ENCODE measurements at regions not wholly inside any gene's neighbourhood (a gene's known extent, or its start where the extent isn't known, plus 50 kb on each side); places are given as distances from the start of the nearest gene placed in this dataset.

DNA sequence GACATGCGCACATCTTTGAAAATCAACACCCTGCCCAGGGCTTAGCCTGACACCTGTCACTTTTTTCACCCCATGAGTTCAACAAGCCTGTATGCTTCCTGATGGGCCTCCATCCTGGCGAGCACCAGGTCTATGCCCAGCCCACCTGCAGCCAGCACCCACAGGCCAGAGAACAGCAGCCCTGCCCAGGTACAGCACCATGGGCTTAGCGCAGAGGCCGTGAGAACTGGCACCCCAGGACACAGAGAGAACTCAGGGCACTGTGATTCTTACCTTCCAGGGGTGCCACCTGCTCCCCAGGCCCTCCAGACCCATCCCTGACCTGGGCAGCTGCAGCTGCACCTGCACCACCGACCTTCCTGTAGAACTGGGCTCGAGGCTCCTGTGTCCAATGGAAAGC lies 536.6 kb downstream of the TCERG1L start:
- Histone ChIP-seq H3K27ac (ENCODE audit: low read depth in 2 of 2, low read length in 2 of 2) (no peak overlapping the region), H3K4me1 (ENCODE audit: control insufficient read depth in 2 of 3, insufficient read depth in 2 of 3, low read depth in 1 of 3, low read length in 3 of 3) (no peaks in the 10 kb centered on the region), H3K36me3 (ENCODE audit: control insufficient read depth in 2 of 3, insufficient read depth in 3 of 3, low read length in 3 of 3) (no peaks in the 10 kb centered on the region), H3K4me3 (ENCODE audit: low read length in 3 of 3) (no peak overlapping the region), H3K27me3 (ENCODE audit: control insufficient read depth, insufficient read depth, low read length) (no peaks in the 10 kb centered on the region), H3K9ac (ENCODE audit: low read length in 3 of 3) (no peak overlapping the region), H3K9me3 (ENCODE audit: control insufficient read depth in 2 of 3, insufficient read depth in 1 of 3, low read length in 3 of 3) (no peaks in the 10 kb centered on the region)
- intact Hi-C loops (cut with DNase I): no loop called here
- peak in 1 of 5 donors; percentile 41 for DNase-seq
- no peak for FAIRE-seq
- TF ChIP-seq CTCF (IDR thresholded peaks at IDR 0.05; ENCODE audit: borderline replicate concordance, extremely low read depth, insufficient read depth): no peak

- FAIRE-seq (no peak), DNase-seq (peak in 1 of 5 donors; percentile 14)
- H3K27me3 ChIP-seq (ENCODE audit: control insufficient read depth, insufficient read depth, low read length): no peaks in the 10 kb centered on the region
- intact Hi-C loops (cut with DNase I): no loop called here
- no peak for TF ChIP-seq CTCF (IDR thresholded peaks at IDR 0.05; ENCODE audit: borderline replicate concordance, extremely low read depth, insufficient read depth)
- H3K9ac ChIP-seq (ENCODE audit: low read length in 3 of 3): no peak overlapping the region
- no peaks in the 10 kb centered on the region for H3K4me1 ChIP-seq (ENCODE audit: control insufficient read depth in 2 of 3, insufficient read depth in 2 of 3, low read depth in 1 of 3, low read length in 3 of 3)
- H3K27ac ChIP-seq (ENCODE audit: low read depth in 2 of 2, low read length in 2 of 2): no peak overlapping the region
- H3K36me3 ChIP-seq (ENCODE audit: control insufficient read depth in 2 of 3, insufficient read depth in 3 of 3, low read length in 3 of 3): no peaks in the 10 kb centered on the region
- no peak overlapping the region for H3K4me3 ChIP-seq (ENCODE audit: low read length in 3 of 3)
- H3K9me3 ChIP-seq (ENCODE audit: control insufficient read depth in 2 of 3, insufficient read depth in 1 of 3, low read length in 3 of 3): no peaks in the 10 kb centered on the region
These were observed 536.2 kb downstream of the TCERG1L start for GRCh38 chr10:130775311-130775710.

DNA sequence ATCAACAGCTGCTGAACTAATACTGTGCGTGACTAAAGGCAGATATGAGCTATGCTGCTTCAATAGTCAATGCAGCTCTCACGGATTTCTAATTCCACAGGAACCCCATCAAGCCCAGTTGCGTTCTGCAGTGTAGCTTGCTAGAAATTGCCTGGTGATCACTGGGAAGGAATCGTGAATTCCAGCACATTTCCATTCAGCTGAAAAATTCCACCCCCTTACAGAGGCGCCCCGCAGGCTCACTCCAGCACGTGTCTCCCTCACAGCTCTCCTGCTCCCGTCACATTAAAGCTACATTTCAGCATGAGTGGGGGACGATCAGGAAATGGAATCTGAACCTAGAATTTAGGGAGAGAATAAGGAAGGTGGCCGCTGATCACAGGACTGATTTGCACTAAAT lies 534.8 kb downstream of the TCERG1L start:
- intact Hi-C loops (cut with DNase I): no loop called here
- H3K4me3 ChIP-seq (ENCODE audit: low read length in 3 of 3): no peak overlapping the region
- DNase-seq (peak in 2 of 5 donors; percentile 22), FAIRE-seq (no peak)
- peaks cover 0 to 2% (median 0%) of the 10 kb centered on the region in 3 donors for H3K4me1 ChIP-seq (ENCODE audit: control insufficient read depth in 2 of 3, insufficient read depth in 2 of 3, low read depth in 1 of 3, low read length in 3 of 3)
- H3K9ac ChIP-seq (ENCODE audit: low read length in 3 of 3): no peak overlapping the region
- H3K9me3 ChIP-seq (ENCODE audit: control insufficient read depth in 2 of 3, insufficient read depth in 1 of 3, low read length in 3 of 3): no peaks in the 10 kb centered on the region
- no peaks in the 10 kb centered on the region for H3K36me3 ChIP-seq (ENCODE audit: control insufficient read depth in 2 of 3, insufficient read depth in 3 of 3, low read length in 3 of 3)
- H3K27me3 ChIP-seq (ENCODE audit: control insufficient read depth, insufficient read depth, low read length): no peaks in the 10 kb centered on the region
- no peak for TF ChIP-seq CTCF (IDR thresholded peaks at IDR 0.05; ENCODE audit: borderline replicate concordance, extremely low read depth, insufficient read depth)
- H3K27ac ChIP-seq (ENCODE audit: low read depth in 2 of 2, low read length in 2 of 2): no peak overlapping the region

DNA sequence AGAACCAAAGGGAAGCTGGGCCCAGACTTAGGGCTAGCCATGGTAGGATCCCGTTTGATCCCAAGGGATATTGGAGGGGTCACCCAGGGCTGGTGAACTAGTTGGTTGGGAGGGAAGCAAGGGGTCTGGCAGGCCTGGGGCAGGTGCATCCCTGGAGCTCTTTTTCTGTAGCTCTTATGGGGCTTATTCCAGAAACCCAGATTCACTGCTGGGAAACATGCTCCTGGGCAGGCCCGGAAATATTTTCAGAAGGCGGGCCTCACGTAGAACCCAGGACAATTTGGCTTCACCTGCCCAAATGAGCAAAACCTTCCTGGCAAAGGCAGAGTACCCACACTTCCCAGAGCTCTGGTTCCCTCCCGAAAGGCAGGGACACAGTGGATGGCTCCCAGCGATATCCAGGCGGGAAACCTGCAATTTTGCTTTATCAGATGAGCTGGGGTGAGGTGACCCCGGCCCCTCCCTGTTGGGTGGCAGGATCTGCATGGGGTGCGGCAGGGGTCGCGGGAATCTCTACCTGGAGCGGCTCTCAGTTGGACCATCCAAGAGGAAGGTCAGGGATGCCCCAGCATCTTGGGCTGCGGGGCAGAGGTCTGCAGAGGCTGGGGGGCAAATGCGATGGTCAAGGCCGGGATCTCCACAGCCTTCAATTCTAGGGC lies 533.9 kb downstream of the TCERG1L start:
- no peak overlapping the region for H3K9ac ChIP-seq (ENCODE audit: low read length in 3 of 3)
- H3K9me3 ChIP-seq (ENCODE audit: control insufficient read depth in 2 of 3, insufficient read depth in 1 of 3, low read length in 3 of 3): no peaks in the 10 kb centered on the region
- TF ChIP-seq CTCF (IDR thresholded peaks at IDR 0.05; ENCODE audit: borderline replicate concordance, extremely low read depth, insufficient read depth): no peak
- intact Hi-C loops (cut with DNase I): no loop called here
- no peak overlapping the region for H3K4me3 ChIP-seq (ENCODE audit: low read length in 3 of 3)
- H3K36me3 ChIP-seq (ENCODE audit: control insufficient read depth in 2 of 3, insufficient read depth in 3 of 3, low read length in 3 of 3): no peaks in the 10 kb centered on the region
- H3K27ac ChIP-seq (ENCODE audit: low read depth in 2 of 2, low read length in 2 of 2): no peak overlapping the region
- peaks cover 0 to 2% (median 0%) of the 10 kb centered on the region in 3 donors for H3K4me1 ChIP-seq (ENCODE audit: control insufficient read depth in 2 of 3, insufficient read depth in 2 of 3, low read depth in 1 of 3, low read length in 3 of 3)
- DNase-seq (peak in 1 of 5 donors; percentile 43), FAIRE-seq (no peak)
- H3K27me3 ChIP-seq (ENCODE audit: control insufficient read depth, insufficient read depth, low read length): no peaks in the 10 kb centered on the region
